Trophoblast cell (in vitro differentiated cells and primary cell): ENCODE measurements at regions not wholly inside any gene's neighbourhood (a gene's known extent, or its start where the extent isn't known, plus 50 kb on each side); places are given as distances from the start of the nearest gene placed in this dataset.

Experiments
- DNase-seq, 2 donors: peaks; one replicate each; pipeline ENCODE4 v3.0.0-alpha.2; 2016
- H2AFZ ChIP-seq: 2 replicates; pipeline ENCODE4 v1.6.1; 2013; ENCODE audit warnings: low read length, moderate library complexity, mild to moderate bottlenecking; ENCODE audit not compliant: insufficient read depth, poor library complexity
- H2AK5ac ChIP-seq: 2 replicates; pipeline ENCODE4 v1.6.1; 2013; ENCODE audit warnings: mild to moderate bottlenecking, low read length
- H2BK120ac ChIP-seq: 2 replicates; pipeline ENCODE4 v1.6.1; 2013; ENCODE audit warnings: low read length, mild to moderate bottlenecking, moderate library complexity; ENCODE audit not compliant: insufficient read depth, poor library complexity
- H2BK12ac ChIP-seq: 2 replicates; pipeline ENCODE4 v1.6.1; 2013; ENCODE audit warnings: mild to moderate bottlenecking, low read length, moderate library complexity
- H2BK5ac ChIP-seq: 2 replicates; pipeline ENCODE4 v1.6.1; 2013; ENCODE audit warnings: low read length, low read depth, moderate library complexity, mild to moderate bottlenecking; ENCODE audit not compliant: poor library complexity
- H3K14ac ChIP-seq: 2 replicates; pipeline ENCODE4 v1.6.1; 2013; ENCODE audit warnings: mild to moderate bottlenecking, low read length
- H3K18ac ChIP-seq: 2 replicates; pipeline ENCODE4 v1.6.1; 2013; ENCODE audit warnings: mild to moderate bottlenecking, low read length
- H3K23ac ChIP-seq: 2 replicates; pipeline ENCODE4 v1.6.1; 2013; ENCODE audit warnings: low read length
- H3K27ac ChIP-seq: 2 replicates; pipeline ENCODE4 v1.5.1; 2013; ENCODE audit warnings: low read depth, mild to moderate bottlenecking, inconsistent platforms, low read length, moderate library complexity
- H3K27me3 ChIP-seq: 2 replicates; pipeline ENCODE4 v1.6.1; 2013; ENCODE audit warnings: inconsistent platforms, mild to moderate bottlenecking, low read length, moderate library complexity; ENCODE audit not compliant: insufficient read depth
- H3K36me3 ChIP-seq, 2 experiments: 1 replicate in 1 of 2; 2 replicates in 1 of 2; pipeline ENCODE4 v1.6.1; 2013; ENCODE audit warnings: low read length in 2 of 2, mild to moderate bottlenecking in 2 of 2, moderate library complexity in 1 of 2; ENCODE audit not compliant: insufficient read depth in 2 of 2, control insufficient read depth in 1 of 2
- H3K4ac ChIP-seq: 2 replicates; pipeline ENCODE4 v1.6.1; 2013; ENCODE audit warnings: low read depth, mild to moderate bottlenecking, low read length, moderate library complexity
- H3K4me1 ChIP-seq, 2 experiments: 1 replicate in 1 of 2; 2 replicates in 1 of 2; pipeline ENCODE4 v1.6.1; 2013; ENCODE audit warnings: low read length in 2 of 2, mild to moderate bottlenecking in 2 of 2, moderate library complexity in 1 of 2; ENCODE audit not compliant: insufficient read depth in 2 of 2, control insufficient read depth in 1 of 2
- H3K4me2 ChIP-seq: 2 replicates; pipeline ENCODE4 v1.6.1; 2013; ENCODE audit warnings: inconsistent platforms, mild to moderate bottlenecking, low read length, moderate library complexity
- H3K4me3 ChIP-seq: 2 replicates; pipeline ENCODE4 v1.5.1; 2013; ENCODE audit warnings: mild to moderate bottlenecking, low read depth, low read length, inconsistent platforms
- H3K79me1 ChIP-seq: one replicate; pipeline ENCODE4 v1.6.1; 2013; ENCODE audit warnings: low read length
- H3K79me2 ChIP-seq: 2 replicates; pipeline ENCODE4 v1.6.1; 2013; ENCODE audit warnings: low read length, mild to moderate bottlenecking; ENCODE audit not compliant: control insufficient read depth, insufficient read depth, poor library complexity
- H3K9ac ChIP-seq: 2 replicates; pipeline ENCODE4 v1.6.1; 2013; ENCODE audit warnings: mild to moderate bottlenecking, low read length
- H3K9me3 ChIP-seq: 2 replicates; pipeline ENCODE4 v1.6.1; 2013; ENCODE audit warnings: low read depth, mild to moderate bottlenecking, control low read depth, inconsistent platforms, low read length; ENCODE audit not compliant: insufficient read depth
- H4K12ac ChIP-seq: 2 replicates; pipeline ENCODE4 v1.6.1; 2013; ENCODE audit warnings: low read depth, mild to moderate bottlenecking, low read length, moderate library complexity
- H4K8ac ChIP-seq: 2 replicates; pipeline ENCODE4 v1.6.1; 2013; ENCODE audit warnings: low read depth, mild to moderate bottlenecking, low read length, moderate library complexity
- H4K91ac ChIP-seq: one replicate; pipeline ENCODE4 v1.6.1; 2013; ENCODE audit warnings: low read depth, mild to moderate bottlenecking, low read length, moderate library complexity
- whole genome bisulfite sequencing: extraction: QIAGEN DNeasy Blood & Tissue Kit; methylation state at CpG from one replicate; pipeline ENCODE4 v1.1.7; 2013; ENCODE audit warnings: missing lambda C conversion rate; ENCODE audit not compliant: insufficient read length, insufficient coverage; ENCODE audit errors: extremely low coverage; 5-methylcytosine and 5-hydroxymethylcytosine counted together

GRCh38 chr20:41693136-41693979 is 75.2 kb upstream of the CHD6 start:
- peak overlapping the region; percentile 30 for H2BK12ac ChIP-seq
- H3K79me1 ChIP-seq = peaks cover 7% of the 10 kb centered on the region
- peaks cover 2% of the 10 kb centered on the region for H3K79me2 ChIP-seq
- peak overlapping the region; percentile 76 for H3K4me2 ChIP-seq
- peak overlapping the region; percentile 99 for H2AFZ ChIP-seq
- H2BK5ac ChIP-seq = peak overlapping the region; percentile 16
- peak overlapping the region; percentile 82 for H3K14ac ChIP-seq
- H3K4ac ChIP-seq = peak overlapping the region; percentile 25
- H3K18ac ChIP-seq = peak overlapping the region; percentile 86
- H2AK5ac ChIP-seq = no peak overlapping the region
- peak overlapping the region; percentile 84 for H2BK120ac ChIP-seq
- H3K9me3 ChIP-seq = no peaks in the 10 kb centered on the region
- H3K4me1 ChIP-seq = peaks cover 3 to 5% of the 10 kb centered on the region in 2 experiments
- peak overlapping the region; percentile 91 for H4K91ac ChIP-seq
- no peaks in the 10 kb centered on the region for H3K36me3 ChIP-seq
- peak overlapping the region; percentile 94 for H4K12ac ChIP-seq
- H3K9ac ChIP-seq = peak overlapping the region; percentile 11
- peak overlapping the region; percentile 80 for H3K4me3 ChIP-seq
- WGBS = no CpG with 5 or more reads among the region's 33 CpGs
- no peak overlapping the region for H3K23ac ChIP-seq
- no peak overlapping the region for H3K27ac ChIP-seq
- no peaks in the 10 kb centered on the region for H3K27me3 ChIP-seq
- H4K8ac ChIP-seq = peak overlapping the region; percentile 97
- peak; percentile 56 to 72 for DNase-seq

GRCh38 chr20:41692479-41693135 is 74.4 kb upstream of the CHD6 start:
- H4K8ac ChIP-seq = peak overlapping the region; percentile 97
- peak overlapping the region; percentile 11 for H3K9ac ChIP-seq
- H3K79me1 ChIP-seq = peaks cover 7% of the 10 kb centered on the region
- H2BK120ac ChIP-seq = peak overlapping the region; percentile 84
- H3K79me2 ChIP-seq = peaks cover 2% of the 10 kb centered on the region
- peak overlapping the region; percentile 97 for H2AFZ ChIP-seq
- H4K12ac ChIP-seq = peak overlapping the region; percentile 94
- H3K9me3 ChIP-seq = no peaks in the 10 kb centered on the region
- no peak overlapping the region for H3K27ac ChIP-seq
- H2BK5ac ChIP-seq = peak overlapping the region; percentile 16
- peak overlapping the region; percentile 80 for H3K4me3 ChIP-seq
- no peak overlapping the region for H2AK5ac ChIP-seq
- peak overlapping the region; percentile 76 for H3K4me2 ChIP-seq
- peak overlapping the region; percentile 91 for H4K91ac ChIP-seq
- peak overlapping the region; percentile 82 for H3K14ac ChIP-seq
- WGBS = no CpG with 5 or more reads among the region's 29 CpGs
- peaks cover 3 to 5% of the 10 kb centered on the region in 2 experiments for H3K4me1 ChIP-seq
- DNase-seq = peak; percentile 37 to 61
- H2BK12ac ChIP-seq = peak overlapping the region; percentile 30
- no peaks in the 10 kb centered on the region for H3K36me3 ChIP-seq
- peak overlapping the region; percentile 25 for H3K4ac ChIP-seq
- H3K23ac ChIP-seq = no peak overlapping the region
- H3K27me3 ChIP-seq = no peaks in the 10 kb centered on the region
- peak overlapping the region; percentile 86 for H3K18ac ChIP-seq

GRCh38 chr20:41691443-41691842 is 73.3 kb upstream of the CHD6 start:
- no peak overlapping the region for H2AK5ac ChIP-seq
- H3K27ac ChIP-seq = no peak overlapping the region
- no peaks in the 10 kb centered on the region for H3K9me3 ChIP-seq
- H2BK12ac ChIP-seq = no peak overlapping the region
- DNase-seq = no peak
- H2BK5ac ChIP-seq = no peak overlapping the region
- H3K4me1 ChIP-seq = peaks cover 3 to 5% of the 10 kb centered on the region in 2 experiments
- H3K4ac ChIP-seq = no peak overlapping the region
- no peak overlapping the region for H3K9ac ChIP-seq
- H3K18ac ChIP-seq = no peak overlapping the region
- no peak overlapping the region for H4K12ac ChIP-seq
- no peak overlapping the region for H3K4me3 ChIP-seq
- no peaks in the 10 kb centered on the region for H3K27me3 ChIP-seq
- H3K79me2 ChIP-seq = peaks cover 2% of the 10 kb centered on the region
- no peak overlapping the region for H3K23ac ChIP-seq
- peaks cover 7% of the 10 kb centered on the region for H3K79me1 ChIP-seq
- no CpG with 5 or more reads among the region's 2 CpGs for WGBS
- H2AFZ ChIP-seq = no peak overlapping the region
- H4K91ac ChIP-seq = no peak overlapping the region
- no peak overlapping the region for H3K14ac ChIP-seq
- no peak overlapping the region for H4K8ac ChIP-seq
- no peaks in the 10 kb centered on the region for H3K36me3 ChIP-seq
- H3K4me2 ChIP-seq = no peak overlapping the region
- no peak overlapping the region for H2BK120ac ChIP-seq

GRCh38 chr20:41690702-41691101 is 72.5 kb upstream of the CHD6 start:
- peaks cover 2% of the 10 kb centered on the region for H3K79me2 ChIP-seq
- no peak overlapping the region for H2AFZ ChIP-seq
- H2BK12ac ChIP-seq = no peak overlapping the region
- no peak overlapping the region for H3K4me2 ChIP-seq
- H3K4me1 ChIP-seq = peaks cover 3 to 5% of the 10 kb centered on the region in 2 experiments
- H3K27me3 ChIP-seq = no peaks in the 10 kb centered on the region
- H3K23ac ChIP-seq = no peak overlapping the region
- H2BK5ac ChIP-seq = no peak overlapping the region
- H3K27ac ChIP-seq = no peak overlapping the region
- no peaks in the 10 kb centered on the region for H3K9me3 ChIP-seq
- no peak overlapping the region for H2AK5ac ChIP-seq
- H4K91ac ChIP-seq = no peak overlapping the region
- H4K8ac ChIP-seq = no peak overlapping the region
- no peak overlapping the region for H4K12ac ChIP-seq
- H3K9ac ChIP-seq = no peak overlapping the region
- WGBS = no CpG with 5 or more reads among the region's 1 CpG
- peaks cover 7% of the 10 kb centered on the region for H3K79me1 ChIP-seq
- no peak overlapping the region for H3K4me3 ChIP-seq
- no peak overlapping the region for H2BK120ac ChIP-seq
- peak; percentile 45 to 83 for DNase-seq
- no peak overlapping the region for H3K4ac ChIP-seq
- no peak overlapping the region for H3K18ac ChIP-seq
- H3K14ac ChIP-seq = no peak overlapping the region
- no peaks in the 10 kb centered on the region for H3K36me3 ChIP-seq
